ENCODE measurements at regions not wholly inside any gene's neighbourhood (a gene's known extent, or its start where the extent isn't known, plus 50 kb on each side); places are given as distances from the start of the nearest gene placed in this dataset.

- Mint-ChIP-seq H3K27ac (no peak overlapping the region), H3K4me3 (no peak overlapping the region), H3K27me3 (no peaks in the 10 kb centered on the region), H3K36me3 (no peaks in the 10 kb centered on the region), H3K4me1 (ENCODE audit: low read depth) (no peaks in the 10 kb centered on the region), H3K9me3 (ENCODE audit: low read depth) (no peaks in the 10 kb centered on the region)
These were observed 669.7 kb upstream of the HS6ST1 start for GRCh38 chr2:128988326-128988725.

DNA sequence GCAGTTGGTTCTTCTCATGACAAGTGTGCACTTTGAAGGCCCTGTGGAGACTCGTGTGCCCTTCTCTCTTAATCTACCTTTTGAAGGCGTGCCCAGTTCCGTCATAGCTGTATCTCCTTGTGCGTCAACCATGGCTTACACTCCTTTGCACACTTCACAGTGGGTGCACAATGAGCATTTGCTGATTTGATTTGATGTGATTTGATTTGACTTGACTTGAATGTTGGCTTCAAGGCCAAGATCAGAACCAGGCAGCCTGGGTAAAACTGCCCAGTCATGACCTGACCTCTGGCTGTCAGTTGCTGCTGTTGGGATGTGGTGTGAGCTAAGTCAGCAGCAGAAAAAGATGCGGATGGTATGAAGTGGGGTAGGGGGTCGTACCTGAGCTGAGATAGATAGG, 670.3 kb upstream of the HS6ST1 start:
- H3K27me3 Mint-ChIP-seq = no peaks in the 10 kb centered on the region
- H3K9me3 Mint-ChIP-seq (ENCODE audit: low read depth) = no peaks in the 10 kb centered on the region

DNA sequence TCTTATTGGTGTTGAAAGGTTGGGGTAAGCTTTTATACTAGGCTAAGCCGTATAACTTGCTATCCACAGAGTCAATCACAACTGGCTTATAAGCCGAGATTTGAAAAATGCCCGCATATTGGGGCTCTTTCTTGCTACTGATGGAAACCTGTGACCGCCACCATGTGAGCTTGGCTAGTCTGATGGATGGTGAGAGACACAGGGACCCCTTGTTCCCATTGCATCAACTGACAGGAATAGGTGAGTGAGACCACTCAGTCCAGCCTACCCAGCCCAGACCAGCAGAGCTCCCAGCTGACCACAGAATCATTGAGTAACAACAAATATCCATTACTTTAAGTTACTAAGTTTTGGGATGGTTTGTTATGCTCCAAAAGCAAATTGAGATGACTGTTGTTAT, 676.4 kb upstream of the HS6ST1 start:
- Mint-ChIP-seq H3K4me3 (no peak overlapping the region), H3K9me3 (ENCODE audit: low read depth) (no peaks in the 10 kb centered on the region)

More for the DNA sequence above, 670.3 kb upstream of the HS6ST1 start:
- no peaks in the 10 kb centered on the region for H3K36me3 Mint-ChIP-seq
- no peak overlapping the region for H3K27ac Mint-ChIP-seq
- H3K4me1 Mint-ChIP-seq (ENCODE audit: low read depth) = no peaks in the 10 kb centered on the region
- H3K4me3 Mint-ChIP-seq = no peak overlapping the region

DNA sequence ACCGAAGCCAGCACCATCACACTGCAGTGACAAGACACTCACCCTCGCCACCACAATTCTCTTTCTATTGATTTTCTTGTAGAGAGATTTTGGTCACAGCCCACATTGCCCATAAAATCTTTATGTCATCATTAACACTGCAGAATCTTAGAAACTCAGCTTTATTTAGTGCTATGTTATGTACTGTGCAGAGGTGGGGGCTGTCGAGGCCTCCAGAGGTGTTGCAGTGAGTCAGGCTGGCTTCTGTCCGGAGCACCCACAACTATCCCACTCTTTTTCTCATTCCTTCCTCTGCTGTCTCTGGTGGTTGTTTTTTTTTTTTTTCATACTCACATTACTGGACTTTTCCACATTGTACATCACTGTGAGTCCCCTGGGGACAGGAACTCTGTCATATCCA, 677.4 kb upstream of the HS6ST1 start:
- Mint-ChIP-seq H3K4me3 (no peak overlapping the region), H3K4me1 (ENCODE audit: low read depth) (no peaks in the 10 kb centered on the region), H3K9me3 (ENCODE audit: low read depth) (no peaks in the 10 kb centered on the region), H3K27ac (no peak overlapping the region), H3K36me3 (no peaks in the 10 kb centered on the region), H3K27me3 (peaks cover 2% of the 10 kb centered on the region)

More for the DNA sequence above, 676.4 kb upstream of the HS6ST1 start:
- H3K27me3 Mint-ChIP-seq = peaks cover 2% of the 10 kb centered on the region
- H3K27ac Mint-ChIP-seq = no peak overlapping the region
- H3K36me3 Mint-ChIP-seq = no peaks in the 10 kb centered on the region
- H3K4me1 Mint-ChIP-seq (ENCODE audit: low read depth) = no peaks in the 10 kb centered on the region

GRCh38 chr2:128997166-128997866, 678.6 kb upstream of the HS6ST1 start:
- no peaks in the 10 kb centered on the region for H3K9me3 Mint-ChIP-seq (ENCODE audit: low read depth)
- H3K4me3 Mint-ChIP-seq = no peak overlapping the region
- H3K27me3 Mint-ChIP-seq = peaks cover 2% of the 10 kb centered on the region
- no peaks in the 10 kb centered on the region for H3K4me1 Mint-ChIP-seq (ENCODE audit: low read depth)
- no peak overlapping the region for H3K27ac Mint-ChIP-seq
- no peaks in the 10 kb centered on the region for H3K36me3 Mint-ChIP-seq

DNA sequence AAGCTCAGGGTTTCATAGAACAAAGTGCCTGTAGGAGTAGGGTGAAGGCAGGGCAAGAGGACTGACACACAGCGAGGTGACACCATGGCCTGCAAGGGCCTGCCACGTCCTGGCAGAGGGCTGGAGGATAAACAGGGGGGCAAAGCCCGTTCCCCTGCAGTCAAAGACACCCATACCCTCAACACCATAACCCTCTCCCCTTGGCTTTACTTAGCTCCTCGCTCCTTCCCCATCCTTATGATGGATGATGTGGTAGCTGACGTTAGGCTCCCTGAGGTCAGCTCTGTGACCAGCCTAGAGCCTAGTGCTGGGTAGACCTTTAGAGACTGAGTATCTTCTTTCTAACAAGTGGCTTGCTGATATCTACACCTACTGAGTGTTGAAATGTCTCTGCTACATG, 683.3 kb upstream of the HS6ST1 start:
- Mint-ChIP-seq H3K27ac (no peak overlapping the region), H3K27me3 (peaks cover under 1% of the 10 kb centered on the region), H3K36me3 (no peaks in the 10 kb centered on the region), H3K4me1 (ENCODE audit: low read depth) (no peaks in the 10 kb centered on the region), H3K4me3 (no peak overlapping the region), H3K9me3 (ENCODE audit: low read depth) (no peaks in the 10 kb centered on the region)

- Mint-ChIP-seq H3K27me3 (no peaks in the 10 kb centered on the region), H3K4me3 (no peak overlapping the region), H3K27ac (no peak overlapping the region), H3K36me3 (no peaks in the 10 kb centered on the region), H3K4me1 (ENCODE audit: low read depth) (no peaks in the 10 kb centered on the region), H3K9me3 (ENCODE audit: low read depth) (no peaks in the 10 kb centered on the region)
These were observed 684.1 kb upstream of the HS6ST1 start for GRCh38 chr2:129002751-129003150.

DNA sequence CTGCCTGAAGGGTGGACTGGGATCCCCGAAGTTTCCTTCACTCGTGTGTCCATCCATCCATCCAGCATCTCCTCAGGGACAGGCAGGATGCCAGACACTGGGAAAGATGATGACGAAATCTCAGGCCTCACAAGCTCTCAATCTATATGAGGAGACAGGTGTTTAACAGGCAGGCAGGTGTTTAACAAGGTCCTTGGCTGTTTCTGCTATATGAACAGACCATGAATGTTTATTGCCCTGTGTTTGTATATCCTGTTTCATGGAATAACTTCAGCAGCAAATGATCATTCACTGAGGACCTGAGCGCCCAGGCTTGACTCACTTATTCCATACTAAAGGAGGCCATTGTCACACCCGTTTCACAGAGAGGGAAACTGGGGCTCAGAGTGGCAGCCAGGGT, 685.8 kb upstream of the HS6ST1 start:
- Mint-ChIP-seq H3K9me3 (ENCODE audit: low read depth) (no peaks in the 10 kb centered on the region), H3K36me3 (no peaks in the 10 kb centered on the region), H3K4me3 (no peak overlapping the region), H3K27ac (no peak overlapping the region), H3K4me1 (ENCODE audit: low read depth) (no peaks in the 10 kb centered on the region), H3K27me3 (no peaks in the 10 kb centered on the region)

GRCh38 chr2:129004940-129005490, 686.3 kb upstream of the HS6ST1 start:
- H3K27me3 Mint-ChIP-seq = no peaks in the 10 kb centered on the region
- H3K27ac Mint-ChIP-seq = no peak overlapping the region
- no peaks in the 10 kb centered on the region for H3K4me1 Mint-ChIP-seq (ENCODE audit: low read depth)
- no peaks in the 10 kb centered on the region for H3K36me3 Mint-ChIP-seq
- no peaks in the 10 kb centered on the region for H3K9me3 Mint-ChIP-seq (ENCODE audit: low read depth)
- H3K4me3 Mint-ChIP-seq = no peak overlapping the region

- no peaks in the 10 kb centered on the region for H3K9me3 Mint-ChIP-seq (ENCODE audit: low read depth)
- H3K27me3 Mint-ChIP-seq = no peaks in the 10 kb centered on the region
- H3K36me3 Mint-ChIP-seq = no peaks in the 10 kb centered on the region
- no peaks in the 10 kb centered on the region for H3K4me1 Mint-ChIP-seq (ENCODE audit: low read depth)
- H3K27ac Mint-ChIP-seq = no peak overlapping the region
- no peak overlapping the region for H3K4me3 Mint-ChIP-seq
These were observed 687.6 kb upstream of the HS6ST1 start for GRCh38 chr2:129006135-129006886.

DNA sequence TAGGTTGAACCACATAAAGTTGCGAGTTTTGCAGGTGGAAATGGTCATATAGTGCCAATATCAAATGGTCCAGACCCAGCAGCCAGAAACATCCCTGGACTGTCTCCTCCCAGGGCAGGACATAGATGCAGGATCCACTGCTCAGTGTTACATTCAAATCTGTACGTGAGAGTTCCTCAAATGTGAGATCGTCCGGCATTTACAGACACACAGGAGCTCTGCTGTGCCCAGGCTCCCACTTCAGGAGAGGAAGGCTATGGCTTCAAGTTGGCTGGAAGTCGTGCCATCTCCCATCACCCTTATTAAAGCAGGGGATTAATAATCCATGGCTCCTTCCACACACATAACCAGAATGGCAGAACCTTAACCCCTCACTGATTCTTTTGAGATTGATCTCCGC, 688.2 kb upstream of the HS6ST1 start:
- H3K36me3 Mint-ChIP-seq = no peaks in the 10 kb centered on the region
- H3K4me3 Mint-ChIP-seq = no peak overlapping the region
- H3K9me3 Mint-ChIP-seq (ENCODE audit: low read depth) = no peaks in the 10 kb centered on the region
- H3K27ac Mint-ChIP-seq = no peak overlapping the region
- no peaks in the 10 kb centered on the region for H3K4me1 Mint-ChIP-seq (ENCODE audit: low read depth)
- no peaks in the 10 kb centered on the region for H3K27me3 Mint-ChIP-seq

- no peaks in the 10 kb centered on the region for H3K27me3 Mint-ChIP-seq
- H3K36me3 Mint-ChIP-seq = no peaks in the 10 kb centered on the region
- no peak overlapping the region for H3K27ac Mint-ChIP-seq
- H3K9me3 Mint-ChIP-seq (ENCODE audit: low read depth) = no peaks in the 10 kb centered on the region
- no peak overlapping the region for H3K4me3 Mint-ChIP-seq
- no peaks in the 10 kb centered on the region for H3K4me1 Mint-ChIP-seq (ENCODE audit: low read depth)
These were observed 689.6 kb upstream of the HS6ST1 start for GRCh38 chr2:129008055-129008880.

GRCh38 chr2:129008881-129009554, 690.4 kb upstream of the HS6ST1 start:
- Mint-ChIP-seq H3K4me1 (ENCODE audit: low read depth) (no peaks in the 10 kb centered on the region), H3K36me3 (no peaks in the 10 kb centered on the region)

DNA sequence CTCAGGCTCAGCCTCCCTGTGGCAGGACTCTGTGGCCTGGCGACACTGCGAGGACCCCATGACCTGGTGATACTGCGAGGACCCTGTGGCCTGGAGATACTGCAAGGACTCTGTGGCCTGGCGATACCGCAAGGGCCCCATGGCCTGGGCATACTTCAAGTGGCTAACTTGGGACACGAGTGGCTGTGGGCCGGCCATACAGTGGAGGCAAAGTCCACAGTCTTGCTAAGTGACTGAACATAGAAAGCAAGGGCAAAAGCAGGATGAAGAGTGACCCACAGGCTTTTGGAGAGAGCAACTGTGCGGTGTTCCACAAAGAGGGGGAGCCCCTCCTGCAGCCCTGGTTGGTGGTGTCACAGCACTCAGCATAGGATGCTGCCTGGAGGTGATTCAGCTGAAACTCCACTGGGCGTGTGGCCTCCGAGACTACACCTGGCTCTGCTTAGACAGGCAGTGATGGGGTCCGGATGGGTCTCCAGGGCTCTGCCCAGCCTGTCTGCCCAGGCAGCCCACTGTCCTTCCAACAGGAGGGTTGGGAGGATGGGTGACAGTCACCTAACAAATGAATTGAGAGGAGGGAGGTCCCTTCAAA, 691.0 kb upstream of the HS6ST1 start:
- H3K36me3 Mint-ChIP-seq = no peaks in the 10 kb centered on the region

More at GRCh38 chr2:129008881-129009554, 690.4 kb upstream of the HS6ST1 start:
- Mint-ChIP-seq H3K27me3 (no peaks in the 10 kb centered on the region), H3K27ac (no peak overlapping the region), H3K9me3 (ENCODE audit: low read depth) (no peaks in the 10 kb centered on the region), H3K4me3 (no peak overlapping the region)

More for the DNA sequence above, 691.0 kb upstream of the HS6ST1 start:
- Mint-ChIP-seq H3K4me1 (ENCODE audit: low read depth) (no peaks in the 10 kb centered on the region), H3K27me3 (no peaks in the 10 kb centered on the region), H3K27ac (no peak overlapping the region), H3K4me3 (no peak overlapping the region), H3K9me3 (ENCODE audit: low read depth) (no peaks in the 10 kb centered on the region)
